Astrocyte (in vitro differentiated cells and primary cell): ENCODE measurements at regions not wholly inside any gene's neighbourhood (a gene's known extent, or its start where the extent isn't known, plus 50 kb on each side); places are given as distances from the start of the nearest gene placed in this dataset.

Source experiments
- DNase-seq: peaks from one replicate; pipeline ENCODE4 v3.0.0-alpha.2; 2010; ENCODE audit warnings: low read depth
- FAIRE-seq: peaks from 2 replicates; lab custom pipeline; 2011; peaks lifted over from hg19 to GRCh38; lab: Jason Lieb, UNC
- H2AFZ ChIP-seq: 2 replicates; pipeline ENCODE4 v1.6.0; 2012; ENCODE audit warnings: low read depth, low read length, inconsistent platforms
- H3K27ac ChIP-seq: 2 replicates; pipeline ENCODE4 v1.5.1; 2011; ENCODE audit warnings: low read depth, low read length, inconsistent platforms
- H3K27me3 ChIP-seq: 2 replicates; pipeline ENCODE4 v1.6.0; 2011; ENCODE audit warnings: low read length, inconsistent platforms; ENCODE audit not compliant: insufficient read depth
- H3K36me3 ChIP-seq: 2 replicates; pipeline ENCODE4 v1.5.1; 2011; ENCODE audit warnings: low read length, inconsistent platforms; ENCODE audit not compliant: insufficient read depth
- H3K4me1 ChIP-seq: 2 replicates; pipeline ENCODE4 v1.5.1; 2011; ENCODE audit warnings: low read length, inconsistent platforms; ENCODE audit not compliant: insufficient read depth
- H3K4me2 ChIP-seq: 2 replicates; pipeline ENCODE4 v1.6.0; 2012; ENCODE audit warnings: low read length, inconsistent platforms
- H3K4me3 ChIP-seq: 2 replicates; pipeline ENCODE4 v1.5.1; 2011; ENCODE audit warnings: low read depth, mild to moderate bottlenecking, low read length, inconsistent platforms; ENCODE audit not compliant: insufficient read depth
- H3K79me2 ChIP-seq: 2 replicates; pipeline ENCODE4 v1.6.0; 2012; ENCODE audit warnings: mild to moderate bottlenecking, low read length, inconsistent platforms; ENCODE audit not compliant: insufficient read depth
- H3K9ac ChIP-seq: 2 replicates; pipeline ENCODE4 v1.6.0; 2012; ENCODE audit warnings: mild to moderate bottlenecking, low read length, inconsistent platforms
- H3K9me3 ChIP-seq: 2 replicates; pipeline ENCODE4 v1.5.1; 2012; ENCODE audit warnings: low read depth, mild to moderate bottlenecking, low read length, inconsistent platforms; ENCODE audit not compliant: insufficient read depth
- H4K20me1 ChIP-seq: 2 replicates; pipeline ENCODE4 v1.6.0; 2012; ENCODE audit warnings: low read length, inconsistent platforms; ENCODE audit not compliant: insufficient read depth
- H3K27ac Mint-ChIP-seq: one replicate; pipeline ENCODE4 v1.8.0; 2021; ENCODE audit warnings: mild to moderate bottlenecking, mixed read lengths; ENCODE audit not compliant: unreplicated experiment
- H3K27me3 Mint-ChIP-seq: one replicate; pipeline ENCODE4 v1.8.0; 2021; ENCODE audit warnings: low read depth, mixed read lengths; ENCODE audit not compliant: unreplicated experiment
- H3K36me3 Mint-ChIP-seq: one replicate; pipeline ENCODE4 v1.8.0; 2021; ENCODE audit warnings: low read depth, mixed read lengths; ENCODE audit not compliant: unreplicated experiment
- H3K4me1 Mint-ChIP-seq: one replicate; pipeline ENCODE4 v1.8.0; 2021; ENCODE audit warnings: low read depth, mixed read lengths; ENCODE audit not compliant: unreplicated experiment
- H3K4me3 Mint-ChIP-seq: one replicate; pipeline ENCODE4 v1.8.0; 2021; ENCODE audit warnings: mild to moderate bottlenecking, moderate library complexity, mixed read lengths; ENCODE audit not compliant: unreplicated experiment
- H3K9me3 Mint-ChIP-seq: one replicate; pipeline ENCODE4 v1.8.0; 2021; ENCODE audit warnings: mild to moderate bottlenecking, mixed read lengths; ENCODE audit not compliant: unreplicated experiment
- CTCF ChIP-seq: IDR thresholded peaks from 2 replicates; pipeline ENCODE4 v1.5.1; 2011; ENCODE audit warnings: low read depth, mild to moderate bottlenecking, inconsistent platforms, low read length, moderate library complexity; ENCODE audit not compliant: insufficient read depth
- EZH2 ChIP-seq: IDR thresholded peaks from 2 replicates; pipeline ENCODE4 v1.6.1; 2012; ENCODE audit warnings: mild to moderate bottlenecking, low read length, inconsistent platforms; ENCODE audit not compliant: insufficient read depth

- H2AFZ ChIP-seq, result no peak overlapping the region
- H3K27me3 ChIP-seq, result no peaks in the 10 kb centered on the region
- no peak overlapping the region for H3K4me2 ChIP-seq
- no peaks in the 10 kb centered on the region for H3K36me3 Mint-ChIP-seq
- no peak overlapping the region for H3K27ac ChIP-seq
- H3K79me2 ChIP-seq, result no peaks in the 10 kb centered on the region
- DNase-seq, result peak; percentile 15
- H3K27ac Mint-ChIP-seq, result no peak overlapping the region
- FAIRE-seq, result no peak
- H3K4me1 Mint-ChIP-seq, result peaks cover 10% of the 10 kb centered on the region
- TF ChIP-seq EZH2 (no peak), CTCF (no peak)
- H3K9ac ChIP-seq, result no peak overlapping the region
- H3K9me3 ChIP-seq, result no peaks in the 10 kb centered on the region
- no peaks in the 10 kb centered on the region for H3K9me3 Mint-ChIP-seq
- H3K4me3 ChIP-seq, result no peak overlapping the region
- H4K20me1 ChIP-seq, result no peaks in the 10 kb centered on the region
- H3K4me3 Mint-ChIP-seq, result no peak overlapping the region
- H3K36me3 ChIP-seq, result no peaks in the 10 kb centered on the region
- H3K27me3 Mint-ChIP-seq, result no peaks in the 10 kb centered on the region
- H3K4me1 ChIP-seq, result peaks cover 12% of the 10 kb centered on the region
Measured at GRCh38 chr3:23002836-23003732, 200.0 kb upstream of the UBE2E2 start.

GRCh38 chr3:23003733-23004046, 199.4 kb upstream of the UBE2E2 start:
- H3K27me3 ChIP-seq, result no peaks in the 10 kb centered on the region
- no peak for TF ChIP-seq EZH2
- TF ChIP-seq CTCF, result no peak
- Mint-ChIP-seq H3K9me3 (no peaks in the 10 kb centered on the region), H3K4me3 (no peak overlapping the region), H3K36me3 (no peaks in the 10 kb centered on the region), H3K27me3 (no peaks in the 10 kb centered on the region), H3K27ac (no peak overlapping the region), H3K4me1 (peaks cover 10% of the 10 kb centered on the region)
- H3K4me2 ChIP-seq, result no peak overlapping the region
- H3K4me1 ChIP-seq, result peaks cover 12% of the 10 kb centered on the region
- no peak overlapping the region for H3K9ac ChIP-seq
- no peaks in the 10 kb centered on the region for H3K9me3 ChIP-seq
- no peaks in the 10 kb centered on the region for H3K36me3 ChIP-seq
- H3K4me3 ChIP-seq, result no peak overlapping the region
- H3K27ac ChIP-seq, result no peak overlapping the region
- no peaks in the 10 kb centered on the region for H4K20me1 ChIP-seq
- no peak overlapping the region for H2AFZ ChIP-seq
- H3K79me2 ChIP-seq, result no peaks in the 10 kb centered on the region
- no peak for DNase-seq
- FAIRE-seq, result no peak

- Mint-ChIP-seq H3K36me3 (no peaks in the 10 kb centered on the region), H3K4me1 (peaks cover 10% of the 10 kb centered on the region), H3K4me3 (no peak overlapping the region), H3K27me3 (no peaks in the 10 kb centered on the region), H3K27ac (peak overlapping the region; percentile 28), H3K9me3 (no peaks in the 10 kb centered on the region)
- Histone ChIP-seq H3K36me3 (no peaks in the 10 kb centered on the region), H2AFZ (no peak overlapping the region), H3K27ac (peak overlapping the region; percentile 49), H4K20me1 (no peaks in the 10 kb centered on the region), H3K4me3 (no peak overlapping the region), H3K79me2 (no peaks in the 10 kb centered on the region), H3K4me1 (peaks cover 12% of the 10 kb centered on the region), H3K9me3 (no peaks in the 10 kb centered on the region), H3K27me3 (no peaks in the 10 kb centered on the region), H3K4me2 (peak overlapping the region; percentile 27), H3K9ac (peak overlapping the region; percentile 17)
- DNase-seq (peak; percentile 88), FAIRE-seq (peak; percentile 92)
- TF ChIP-seq CTCF (no peak), EZH2 (no peak)
Measured at GRCh38 chr3:23004971-23005370, 198.2 kb upstream of the UBE2E2 start.
